Endodermal cell (in vitro differentiated cells): ENCODE measurements at regions not wholly inside any gene's neighbourhood (a gene's known extent, or its start where the extent isn't known, plus 50 kb on each side); places are given as distances from the start of the nearest gene placed in this dataset.

Experiments used
- DNase-seq: peaks from one replicate; pipeline ENCODE4 v3.0.0-alpha.2; 2017
- H3K27ac ChIP-seq: 2 replicates; pipeline ENCODE4 v1.5.1; 2013; ENCODE audit warnings: mild to moderate bottlenecking, low read depth, low read length, moderate library complexity
- H3K27me3 ChIP-seq: 2 replicates; pipeline ENCODE4 v1.6.1; 2013; ENCODE audit warnings: mild to moderate bottlenecking, low read length, moderate library complexity; ENCODE audit not compliant: insufficient read depth, control insufficient read depth, poor library complexity, severe bottlenecking
- H3K36me3 ChIP-seq: 2 replicates; pipeline ENCODE4 v1.7.0; 2013; ENCODE audit warnings: mild to moderate bottlenecking, low read length, moderate library complexity; ENCODE audit not compliant: control insufficient read depth, insufficient read depth
- H3K4me1 ChIP-seq: one replicate; pipeline ENCODE4 v1.7.0; 2013; ENCODE audit warnings: low read length; ENCODE audit not compliant: control insufficient read depth, insufficient read depth
- H3K4me3 ChIP-seq: 2 replicates; pipeline ENCODE4 v1.5.1; 2013; ENCODE audit warnings: mild to moderate bottlenecking, low read length, moderate library complexity
- H3K9ac ChIP-seq: 2 replicates; pipeline ENCODE4 v1.6.1; 2013; ENCODE audit warnings: mild to moderate bottlenecking, low read length, moderate library complexity; ENCODE audit not compliant: poor library complexity, severe bottlenecking; ENCODE audit errors: extremely low read depth
- H3K9me3 ChIP-seq: 2 replicates; pipeline ENCODE4 v1.6.1; 2013; ENCODE audit warnings: mild to moderate bottlenecking, low read length, moderate library complexity; ENCODE audit not compliant: control insufficient read depth
- H3K27ac Mint-ChIP-seq: 2 replicates; pipeline ENCODE4 v1.8.0; 2020; ENCODE audit warnings: mixed read lengths
- H3K27me3 Mint-ChIP-seq: 2 replicates; pipeline ENCODE4 v1.8.0; 2021; ENCODE audit warnings: mild to moderate bottlenecking, mixed read lengths; ENCODE audit not compliant: insufficient read depth
- H3K36me3 Mint-ChIP-seq: 2 replicates; pipeline ENCODE4 v1.8.0; 2020; ENCODE audit warnings: low read depth, mixed read lengths
- H3K4me1 Mint-ChIP-seq: 2 replicates; pipeline ENCODE4 v1.8.0; 2020; ENCODE audit warnings: mixed read lengths
- H3K4me3 Mint-ChIP-seq: 2 replicates; pipeline ENCODE4 v1.8.0; 2020; ENCODE audit warnings: mild to moderate bottlenecking, moderate library complexity, mixed read lengths
- H3K9me3 Mint-ChIP-seq: 2 replicates; pipeline ENCODE4 v1.8.0; 2020; ENCODE audit warnings: mild to moderate bottlenecking, mixed read lengths
- WGBS, 2 experiments: methylation state at CpG; one replicate each; pipeline versions ENCODE4 v1.1.5 to v1.1.7; 2013; ENCODE audit warnings: missing lambda C conversion rate in 2 of 2, mixed read lengths in 1 of 2; ENCODE audit not compliant: insufficient coverage in 1 of 2, insufficient read length in 1 of 2; 5-methylcytosine and 5-hydroxymethylcytosine counted together
- TF ChIP-seq, protein P1 (sequence below): fragments of 200-600 bp; sonication (generic); conservative IDR thresholded peaks from 2 replicates; pipeline ENCODE4 v1.5.0; 2021; ENCODE audit warnings: antibody characterized with exemption, mild to moderate bottlenecking

DNA sequence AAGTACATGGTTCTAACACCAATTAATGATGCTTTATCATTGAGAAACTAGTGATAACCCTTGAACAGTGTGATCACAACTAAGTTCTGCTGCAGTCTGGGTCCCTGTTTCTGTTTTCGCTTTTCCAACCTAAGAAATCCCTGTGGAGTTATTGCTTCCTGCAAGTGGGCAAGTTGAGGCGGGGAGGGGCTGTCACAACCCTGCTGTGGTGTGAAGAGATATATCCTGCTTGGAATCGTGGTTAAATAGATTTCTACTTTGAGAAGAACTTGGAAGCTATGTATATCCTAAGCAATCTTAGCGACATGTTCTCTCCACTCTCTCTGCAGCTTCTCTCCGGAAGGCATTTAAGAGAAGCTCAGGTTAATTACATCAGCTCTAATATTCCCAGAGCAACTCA is 1223.6 kb downstream of the EPHA7 start:
- WGBS, 2 experiments: 86 to 91% methylated on average over 3 to 5 of the region's 5 CpGs
- H3K27ac ChIP-seq: no peak overlapping the region
- H3K36me3 ChIP-seq: no peaks in the 10 kb centered on the region
- no peak for DNase-seq
- Mint-ChIP-seq H3K9me3 (peaks cover 19% of the 10 kb centered on the region), H3K27me3 (no peaks in the 10 kb centered on the region), H3K4me1 (peaks cover 18% of the 10 kb centered on the region), H3K4me3 (no peak overlapping the region), H3K27ac (no peak overlapping the region), H3K36me3 (no peaks in the 10 kb centered on the region)
- H3K9me3 ChIP-seq: peaks cover 23% of the 10 kb centered on the region
- no peak overlapping the region for H3K9ac ChIP-seq
- no peaks in the 10 kb centered on the region for H3K4me1 ChIP-seq
- TF ChIP-seq, protein P1, sequence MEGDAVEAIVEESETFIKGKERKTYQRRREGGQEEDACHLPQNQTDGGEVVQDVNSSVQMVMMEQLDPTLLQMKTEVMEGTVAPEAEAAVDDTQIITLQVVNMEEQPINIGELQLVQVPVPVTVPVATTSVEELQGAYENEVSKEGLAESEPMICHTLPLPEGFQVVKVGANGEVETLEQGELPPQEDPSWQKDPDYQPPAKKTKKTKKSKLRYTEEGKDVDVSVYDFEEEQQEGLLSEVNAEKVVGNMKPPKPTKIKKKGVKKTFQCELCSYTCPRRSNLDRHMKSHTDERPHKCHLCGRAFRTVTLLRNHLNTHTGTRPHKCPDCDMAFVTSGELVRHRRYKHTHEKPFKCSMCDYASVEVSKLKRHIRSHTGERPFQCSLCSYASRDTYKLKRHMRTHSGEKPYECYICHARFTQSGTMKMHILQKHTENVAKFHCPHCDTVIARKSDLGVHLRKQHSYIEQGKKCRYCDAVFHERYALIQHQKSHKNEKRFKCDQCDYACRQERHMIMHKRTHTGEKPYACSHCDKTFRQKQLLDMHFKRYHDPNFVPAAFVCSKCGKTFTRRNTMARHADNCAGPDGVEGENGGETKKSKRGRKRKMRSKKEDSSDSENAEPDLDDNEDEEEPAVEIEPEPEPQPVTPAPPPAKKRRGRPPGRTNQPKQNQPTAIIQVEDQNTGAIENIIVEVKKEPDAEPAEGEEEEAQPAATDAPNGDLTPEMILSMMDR: no peak
- H3K4me3 ChIP-seq: no peak overlapping the region
- no peaks in the 10 kb centered on the region for H3K27me3 ChIP-seq

DNA sequence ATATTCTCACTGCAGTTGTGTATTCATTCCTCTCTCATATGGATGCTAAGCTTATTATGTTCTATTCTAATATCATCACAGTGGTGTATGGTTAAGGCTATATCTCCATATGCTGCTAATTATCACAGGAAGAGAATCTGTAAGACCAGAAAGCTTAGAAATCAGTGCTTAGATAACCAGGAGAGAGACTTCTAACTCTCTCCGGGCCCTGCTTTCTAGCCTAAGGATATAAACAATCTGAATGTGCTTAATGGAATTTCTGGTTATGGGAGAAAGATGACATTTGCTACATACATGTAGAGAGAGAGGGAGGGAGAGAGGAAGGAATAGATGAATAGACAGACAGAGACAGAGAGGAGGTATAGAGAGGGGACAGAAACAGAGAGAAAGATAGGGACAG is 1231.3 kb downstream of the EPHA7 start:
- TF ChIP-seq, protein P1: no peak
- Histone ChIP-seq H3K27me3 (no peaks in the 10 kb centered on the region), H3K9me3 (no peaks in the 10 kb centered on the region), H3K4me3 (no peak overlapping the region), H3K36me3 (no peaks in the 10 kb centered on the region), H3K4me1 (no peaks in the 10 kb centered on the region), H3K9ac (no peak overlapping the region), H3K27ac (no peak overlapping the region)
- H3K4me1 Mint-ChIP-seq: peaks cover 7% of the 10 kb centered on the region
- no peaks in the 10 kb centered on the region for H3K36me3 Mint-ChIP-seq
- H3K27me3 Mint-ChIP-seq: no peaks in the 10 kb centered on the region
- no peaks in the 10 kb centered on the region for H3K9me3 Mint-ChIP-seq
- WGBS, 2 experiments: 92 to 100% methylated on average over 1 of the region's 1 CpG
- H3K4me3 Mint-ChIP-seq: no peak overlapping the region
- no peak for DNase-seq
- no peak overlapping the region for H3K27ac Mint-ChIP-seq

DNA sequence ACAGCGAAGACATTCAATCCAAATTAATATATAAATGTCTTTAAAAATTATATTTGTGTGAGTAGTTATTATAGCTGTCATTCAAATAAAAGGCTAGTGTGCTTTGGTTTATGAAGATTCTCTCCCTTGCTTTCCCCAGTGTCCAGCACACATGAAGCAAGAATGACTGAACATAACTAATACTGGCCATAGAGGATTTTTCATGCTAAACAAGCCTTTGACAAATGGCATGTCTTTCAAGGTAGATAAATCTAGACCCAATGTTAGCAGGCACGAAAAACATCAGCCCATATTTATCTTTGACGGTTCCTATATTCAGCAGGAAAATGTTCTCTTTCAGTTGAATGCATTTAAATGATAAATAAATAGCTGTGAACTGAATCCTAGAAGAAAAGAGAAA is 1234.4 kb downstream of the EPHA7 start:
- Mint-ChIP-seq H3K4me3 (no peak overlapping the region), H3K27ac (no peak overlapping the region), H3K27me3 (no peaks in the 10 kb centered on the region), H3K4me1 (peaks cover 7% of the 10 kb centered on the region), H3K36me3 (no peaks in the 10 kb centered on the region), H3K9me3 (no peaks in the 10 kb centered on the region)
- no peak overlapping the region for H3K4me3 ChIP-seq
- no peak overlapping the region for H3K27ac ChIP-seq
- H3K27me3 ChIP-seq: no peaks in the 10 kb centered on the region
- no peak for DNase-seq
- TF ChIP-seq, protein P1: no peak
- H3K9me3 ChIP-seq: no peaks in the 10 kb centered on the region
- WGBS, 2 experiments: 78 to 100% methylated on average over 2 of the region's 3 CpGs
- no peaks in the 10 kb centered on the region for H3K36me3 ChIP-seq
- peaks cover 4% of the 10 kb centered on the region for H3K4me1 ChIP-seq
- no peak overlapping the region for H3K9ac ChIP-seq
